Thyroid gland (tissue), 4 donors: ENCODE measurements at regions not wholly inside any gene's neighbourhood (a gene's known extent, or its start where the extent isn't known, plus 50 kb on each side); places are given as distances from the start of the nearest gene placed in this dataset.
"Not testable (repeated sequence)": the region's sequence is repeated elsewhere in the genome, so short reads cannot be mapped to it uniquely, and the experiment has no call there.

Experiments
- DNase-seq, 2 donors: peaks; one replicate each; pipeline ENCODE4 v3.0.0-alpha.2; 2019
- H3K27ac ChIP-seq, 3 donors: fragments of 200-600 bp; sonication (generic); 1 replicate in 2 of 3; 2 replicates in 1 of 3; pipeline ENCODE4 v1.5.1; 2016 to 2019; ENCODE audit warnings: mild to moderate bottlenecking in 1 of 3, moderate library complexity in 1 of 3
- H3K27me3 ChIP-seq: fragments of 200-600 bp; sonication (generic); one replicate; pipeline ENCODE4 v1.5.1; 2019
- H3K36me3 ChIP-seq, 2 donors: fragments of 200-600 bp; sonication (generic); one replicate each; pipeline ENCODE4 v1.5.1; 2016 to 2019
- H3K4me1 ChIP-seq, 2 donors: fragments of 200-600 bp; sonication (generic); one replicate each; pipeline ENCODE4 v1.5.1; 2017 to 2019
- H3K4me3 ChIP-seq, 3 donors: fragments of 200-600 bp; sonication (generic); replicated peaks in 1 of 3; 1 replicate in 2 of 3; 2 replicates in 1 of 3; pipeline ENCODE4 v1.5.1; 2016; ENCODE audit warnings: mild to moderate bottlenecking in 1 of 3
- H3K9me3 ChIP-seq: fragments of 200-600 bp; sonication (generic); one replicate; pipeline ENCODE4 v1.5.1; 2017
- CTCF ChIP-seq, 6 experiments: fragments of 200-600 bp in 3 of 6; fragments of 450-650 bp in 3 of 6; sonication (generic) in 3 of 6; IDR thresholded peaks; one replicate each; pipeline ENCODE4 v1.5.1; 2016 to 2019; ENCODE audit warnings: antibody characterized with exemption in 6 of 6, mild to moderate bottlenecking in 2 of 6, inconsistent platforms in 1 of 6, moderate library complexity in 1 of 6
- POLR2A ChIP-seq, 2 donors: fragments of 450-650 bp; IDR thresholded peaks; one replicate each; pipeline ENCODE4 v1.6.1; 2017; ENCODE audit warnings: antibody characterized with exemption in 2 of 2, mild to moderate bottlenecking in 2 of 2, moderate library complexity in 1 of 2
- WGBS, 2 donors: methylation state at CpG; one replicate each; pipeline ENCODE4 v1.1.5; 2017; 5-methylcytosine and 5-hydroxymethylcytosine counted together
- intact Hi-C: fragments of 100-400 bp; cut with DNase I; formaldehyde crosslinking; loops from one replicate; pipeline ENCODE4 v1.15.1; 2023

GRCh38 chr3:87435926-87436620 lies 159.7 kb upstream of the POU1F1 start:
- no peaks in the 10 kb centered on the region for H3K36me3 ChIP-seq
- H3K9me3 ChIP-seq: no peaks in the 10 kb centered on the region
- intact Hi-C loops: no loop called here
- H3K27ac ChIP-seq: peak overlapping the region in 1 of 3 donors; percentile 70
- peak in 1 of 2 donors; percentile 35 for DNase-seq
- 26 to 28% methylated on average over 5 of the region's 5 CpGs for WGBS, 2 donors
- no peak overlapping the region for H3K4me3 ChIP-seq
- H3K27me3 ChIP-seq: no peaks in the 10 kb centered on the region
- TF ChIP-seq POLR2A (IDR thresholded peaks at IDR 0.05) (no peak), CTCF (IDR thresholded peaks at IDR 0.05) (no peak)
- peaks cover 7 to 31% of the 10 kb centered on the region in 2 donors for H3K4me1 ChIP-seq

GRCh38 chr3:87433445-87433844 lies 157.1 kb upstream of the POU1F1 start:
- 58 to 67% methylated on average over 3 of the region's 3 CpGs for WGBS, 2 donors
- H3K27me3 ChIP-seq, H3K9me3 ChIP-seq, intact Hi-C loops, H3K36me3 ChIP-seq, H3K27ac ChIP-seq, H3K4me3 ChIP-seq, DNase-seq: not testable (repeated sequence)
- H3K4me1 ChIP-seq: peaks cover 0 to 15% of the 10 kb centered on the region in 2 donors

- no peak for DNase-seq
- TF ChIP-seq CTCF (IDR thresholded peaks at IDR 0.05): no peak
- Histone ChIP-seq H3K4me1 (no peaks in the 10 kb centered on the region), H3K9me3 (no peaks in the 10 kb centered on the region), H3K27me3 (no peaks in the 10 kb centered on the region), H3K27ac (no peak overlapping the region), H3K36me3 (no peaks in the 10 kb centered on the region), H3K4me3 (no peak overlapping the region)
- intact Hi-C loops: no loop called here
- WGBS, 2 donors: 91 to 92% methylated on average over 2 of the region's 2 CpGs
Measured at GRCh38 chr3:87426918-87427317, 150.5 kb upstream of the POU1F1 start.

GRCh38 chr3:87425056-87425455 lies 148.7 kb upstream of the POU1F1 start:
- Histone ChIP-seq H3K4me3 (no peak overlapping the region), H3K36me3 (no peaks in the 10 kb centered on the region), H3K4me1 (no peaks in the 10 kb centered on the region), H3K27me3 (no peaks in the 10 kb centered on the region), H3K27ac (no peak overlapping the region), H3K9me3 (no peaks in the 10 kb centered on the region)
- intact Hi-C loops: no loop called here
- TF ChIP-seq CTCF (IDR thresholded peaks at IDR 0.05): no peak
- no peak for TF ChIP-seq POLR2A (IDR thresholded peaks at IDR 0.05)
- DNase-seq: no peak
- 89% methylated on average over 3 of the region's 3 CpGs for WGBS, 2 donors

- WGBS, 2 donors: 90 to 91% methylated on average over 2 of the region's 2 CpGs
Measured at GRCh38 chr3:87423336-87423735, 147.0 kb upstream of the POU1F1 start.

More at GRCh38 chr3:87423336-87423735, 147.0 kb upstream of the POU1F1 start:
- TF ChIP-seq CTCF (IDR thresholded peaks at IDR 0.05) (no peak), POLR2A (IDR thresholded peaks at IDR 0.05) (no peak)
- H3K4me1 ChIP-seq: no peaks in the 10 kb centered on the region
- no peak overlapping the region for H3K4me3 ChIP-seq
- H3K27me3 ChIP-seq: no peaks in the 10 kb centered on the region
- no peaks in the 10 kb centered on the region for H3K36me3 ChIP-seq
- DNase-seq: no peak
- intact Hi-C loops: no loop called here
- no peaks in the 10 kb centered on the region for H3K9me3 ChIP-seq
- H3K27ac ChIP-seq: no peak overlapping the region
